Astrocyte of the spinal cord (primary cell): ENCODE measurements at regions not wholly inside any gene's neighbourhood (a gene's known extent, or its start where the extent isn't known, plus 50 kb on each side); places are given as distances from the start of the nearest gene placed in this dataset.

Experiments used
- DNase-seq: peaks from one replicate; pipeline ENCODE4 v3.0.0; 2011; ENCODE audit warnings: low read depth, low spot score
- H3K4me3 ChIP-seq: 2 replicates; pipeline ENCODE4 v1.5.1; 2011; ENCODE audit warnings: low read depth, mild to moderate bottlenecking, low read length, moderate library complexity
- in situ Hi-C: cut with HindIII; loops from 2 replicates; pipeline ENCODE4 v1.10.0; 2017; ENCODE audit warnings: low sequenced_read_pairs
- TF ChIP-seq, protein P1 (sequence below): IDR thresholded peaks from 2 replicates; pipeline ENCODE4 v1.5.1; 2012; ENCODE audit warnings: low read depth, mild to moderate bottlenecking, low read length, inconsistent platforms

DNA sequence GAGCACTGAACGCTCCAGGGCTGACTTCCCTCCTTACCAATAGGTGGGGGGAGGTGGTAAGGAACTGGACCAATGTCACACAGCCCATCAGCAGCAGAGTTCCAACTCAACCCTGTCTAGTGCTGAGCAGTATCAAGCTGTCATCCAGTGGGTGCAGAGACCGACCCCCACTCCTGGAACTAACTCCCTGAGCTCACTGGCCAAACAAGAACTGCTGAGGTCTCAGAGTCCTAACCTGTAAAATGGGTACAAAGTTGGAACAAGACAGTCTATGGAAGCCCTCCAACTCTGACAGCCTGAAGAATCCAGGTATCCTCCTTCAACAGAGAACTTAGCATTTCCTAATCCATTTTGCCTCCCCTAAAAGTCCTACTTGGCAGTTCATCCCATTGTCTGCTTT lies 91.1 kb upstream of the CLMN start:
- no peak overlapping the region for H3K4me3 ChIP-seq
- TF ChIP-seq, protein P1, sequence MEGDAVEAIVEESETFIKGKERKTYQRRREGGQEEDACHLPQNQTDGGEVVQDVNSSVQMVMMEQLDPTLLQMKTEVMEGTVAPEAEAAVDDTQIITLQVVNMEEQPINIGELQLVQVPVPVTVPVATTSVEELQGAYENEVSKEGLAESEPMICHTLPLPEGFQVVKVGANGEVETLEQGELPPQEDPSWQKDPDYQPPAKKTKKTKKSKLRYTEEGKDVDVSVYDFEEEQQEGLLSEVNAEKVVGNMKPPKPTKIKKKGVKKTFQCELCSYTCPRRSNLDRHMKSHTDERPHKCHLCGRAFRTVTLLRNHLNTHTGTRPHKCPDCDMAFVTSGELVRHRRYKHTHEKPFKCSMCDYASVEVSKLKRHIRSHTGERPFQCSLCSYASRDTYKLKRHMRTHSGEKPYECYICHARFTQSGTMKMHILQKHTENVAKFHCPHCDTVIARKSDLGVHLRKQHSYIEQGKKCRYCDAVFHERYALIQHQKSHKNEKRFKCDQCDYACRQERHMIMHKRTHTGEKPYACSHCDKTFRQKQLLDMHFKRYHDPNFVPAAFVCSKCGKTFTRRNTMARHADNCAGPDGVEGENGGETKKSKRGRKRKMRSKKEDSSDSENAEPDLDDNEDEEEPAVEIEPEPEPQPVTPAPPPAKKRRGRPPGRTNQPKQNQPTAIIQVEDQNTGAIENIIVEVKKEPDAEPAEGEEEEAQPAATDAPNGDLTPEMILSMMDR: no peak
- no peak for DNase-seq
- in situ Hi-C loops: no loop called here

- no peak overlapping the region for H3K4me3 ChIP-seq
- TF ChIP-seq, protein P1: no peak
- in situ Hi-C loops: no loop called here
- DNase-seq: no peak
These were observed 90.0 kb upstream of the CLMN start for GRCh38 chr14:95409477-95410272.

DNA sequence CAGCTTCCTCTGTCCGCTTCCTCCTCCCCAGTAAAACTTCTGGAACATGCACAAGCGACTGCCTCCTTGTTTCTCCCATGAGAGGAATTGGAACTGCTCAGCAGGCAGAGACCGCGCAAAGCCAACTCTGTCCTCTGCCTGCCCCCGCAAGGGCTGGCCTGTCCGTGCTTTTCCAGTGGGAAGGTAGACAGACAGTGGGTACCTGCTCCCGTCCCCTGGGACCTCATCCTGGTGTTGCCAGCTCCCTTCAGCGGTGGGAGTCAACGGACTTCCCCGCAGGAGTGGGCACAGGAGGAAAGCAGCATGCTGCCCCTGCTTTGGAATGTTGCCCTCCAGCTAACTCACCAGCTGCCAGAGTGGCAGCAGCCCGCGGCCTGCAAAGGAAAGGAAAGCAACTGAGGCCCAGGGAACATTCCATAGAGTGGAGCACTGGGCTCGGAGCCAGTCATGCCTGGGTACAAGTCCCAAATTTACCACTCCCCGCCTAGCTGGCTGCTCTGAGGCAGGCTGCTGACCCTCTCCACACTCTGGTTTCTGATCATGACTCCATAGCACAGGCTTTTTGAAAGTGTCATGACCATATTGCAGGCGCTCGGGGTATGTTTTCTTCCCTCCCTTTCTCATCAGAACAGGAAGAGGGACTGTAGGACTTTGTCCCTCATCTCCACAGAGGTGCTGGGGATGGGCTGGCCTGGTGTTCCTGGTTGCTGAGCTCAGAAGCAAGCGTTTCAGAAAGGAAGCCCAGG lies 89.2 kb upstream of the CLMN start:
- TF ChIP-seq, protein P1: no peak
- DNase-seq: no peak
- in situ Hi-C loops: no loop called here
- H3K4me3 ChIP-seq: no peak overlapping the region

DNA sequence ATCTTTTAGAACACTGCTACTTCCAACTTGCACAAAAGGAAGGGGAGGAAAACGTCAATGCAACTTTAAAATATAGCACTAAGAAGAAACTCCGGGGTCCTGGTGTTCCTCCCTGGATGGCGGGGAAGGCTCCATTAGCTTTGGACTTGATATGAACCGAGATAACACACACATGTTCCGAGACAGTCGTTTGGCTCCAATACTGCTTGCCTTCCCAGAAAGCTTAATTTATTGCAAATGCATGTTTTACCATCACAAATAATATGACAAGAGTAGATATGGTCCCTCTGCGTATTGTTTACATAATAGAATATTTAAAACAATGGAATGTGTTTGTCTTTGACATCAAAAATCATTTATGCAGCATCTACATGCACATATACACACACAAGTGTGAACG lies 87.6 kb upstream of the CLMN start:
- DNase-seq: no peak
- TF ChIP-seq, protein P1: no peak
- in situ Hi-C loops: no loop called here
- H3K4me3 ChIP-seq: no peak overlapping the region

GRCh38 chr14:95406756-95407277 lies 87.1 kb upstream of the CLMN start:
- no peak overlapping the region for H3K4me3 ChIP-seq
- in situ Hi-C loops: no loop called here
- DNase-seq: no peak
- TF ChIP-seq, protein P1: no peak

DNA sequence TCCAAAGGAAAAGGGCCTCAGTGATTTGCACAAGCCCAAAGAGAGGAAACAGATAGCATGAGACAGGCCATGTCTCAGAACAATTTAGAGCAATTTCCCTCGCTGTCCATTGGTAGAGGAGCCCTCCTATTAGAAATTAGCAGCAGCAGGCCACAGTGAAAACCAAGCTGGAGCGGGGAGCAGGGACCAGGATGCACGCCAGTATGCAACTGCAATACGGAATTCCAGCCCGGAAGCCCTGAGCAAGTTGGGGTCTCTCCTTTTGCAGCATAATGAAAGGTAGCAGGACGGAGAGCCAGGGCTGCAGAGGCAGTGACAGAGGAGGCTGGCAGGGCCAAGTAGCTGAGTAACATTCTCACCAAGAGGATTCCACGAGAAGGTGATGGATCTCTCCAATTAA lies 84.9 kb upstream of the CLMN start:
- in situ Hi-C loops: no loop called here
- TF ChIP-seq, protein P1: no peak
- DNase-seq: no peak
- H3K4me3 ChIP-seq: no peak overlapping the region
